Uterus (tissue), 2 donors: ENCODE measurements at regions not wholly inside any gene's neighbourhood (a gene's known extent, or its start where the extent isn't known, plus 50 kb on each side); places are given as distances from the start of the nearest gene placed in this dataset.

Source experiments
- POLR2A ChIP-seq, 2 donors: fragments of 450-650 bp; IDR thresholded peaks; one replicate each; pipeline ENCODE4 v1.6.1; 2016; ENCODE audit warnings: antibody characterized with exemption in 2 of 2, mild to moderate bottlenecking in 1 of 2, moderate library complexity in 1 of 2
- TF ChIP-seq, protein P1 (sequence below), 4 experiments: fragments of 200-600 bp in 2 of 4; fragments of 450-650 bp in 2 of 4; sonication (generic) in 2 of 4; IDR thresholded peaks; one replicate each; pipeline ENCODE4 v1.5.1; 2016 to 2019; ENCODE audit warnings: antibody characterized with exemption in 4 of 4, mild to moderate bottlenecking in 2 of 4, moderate library complexity in 1 of 4

- TF ChIP-seq POLR2A (IDR thresholded peaks at IDR 0.05), result no peak
- TF ChIP-seq, protein P1, sequence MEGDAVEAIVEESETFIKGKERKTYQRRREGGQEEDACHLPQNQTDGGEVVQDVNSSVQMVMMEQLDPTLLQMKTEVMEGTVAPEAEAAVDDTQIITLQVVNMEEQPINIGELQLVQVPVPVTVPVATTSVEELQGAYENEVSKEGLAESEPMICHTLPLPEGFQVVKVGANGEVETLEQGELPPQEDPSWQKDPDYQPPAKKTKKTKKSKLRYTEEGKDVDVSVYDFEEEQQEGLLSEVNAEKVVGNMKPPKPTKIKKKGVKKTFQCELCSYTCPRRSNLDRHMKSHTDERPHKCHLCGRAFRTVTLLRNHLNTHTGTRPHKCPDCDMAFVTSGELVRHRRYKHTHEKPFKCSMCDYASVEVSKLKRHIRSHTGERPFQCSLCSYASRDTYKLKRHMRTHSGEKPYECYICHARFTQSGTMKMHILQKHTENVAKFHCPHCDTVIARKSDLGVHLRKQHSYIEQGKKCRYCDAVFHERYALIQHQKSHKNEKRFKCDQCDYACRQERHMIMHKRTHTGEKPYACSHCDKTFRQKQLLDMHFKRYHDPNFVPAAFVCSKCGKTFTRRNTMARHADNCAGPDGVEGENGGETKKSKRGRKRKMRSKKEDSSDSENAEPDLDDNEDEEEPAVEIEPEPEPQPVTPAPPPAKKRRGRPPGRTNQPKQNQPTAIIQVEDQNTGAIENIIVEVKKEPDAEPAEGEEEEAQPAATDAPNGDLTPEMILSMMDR (IDR thresholded peaks at IDR 0.05), result no peak
Observed at GRCh38 chr6:101118136-101118396, 236.9 kb upstream of the ASCC3 start.
